ENCODE measurements at regions not wholly inside any gene's neighbourhood (a gene's known extent, or its start where the extent isn't known, plus 50 kb on each side); places are given as distances from the start of the nearest gene placed in this dataset.

DNA sequence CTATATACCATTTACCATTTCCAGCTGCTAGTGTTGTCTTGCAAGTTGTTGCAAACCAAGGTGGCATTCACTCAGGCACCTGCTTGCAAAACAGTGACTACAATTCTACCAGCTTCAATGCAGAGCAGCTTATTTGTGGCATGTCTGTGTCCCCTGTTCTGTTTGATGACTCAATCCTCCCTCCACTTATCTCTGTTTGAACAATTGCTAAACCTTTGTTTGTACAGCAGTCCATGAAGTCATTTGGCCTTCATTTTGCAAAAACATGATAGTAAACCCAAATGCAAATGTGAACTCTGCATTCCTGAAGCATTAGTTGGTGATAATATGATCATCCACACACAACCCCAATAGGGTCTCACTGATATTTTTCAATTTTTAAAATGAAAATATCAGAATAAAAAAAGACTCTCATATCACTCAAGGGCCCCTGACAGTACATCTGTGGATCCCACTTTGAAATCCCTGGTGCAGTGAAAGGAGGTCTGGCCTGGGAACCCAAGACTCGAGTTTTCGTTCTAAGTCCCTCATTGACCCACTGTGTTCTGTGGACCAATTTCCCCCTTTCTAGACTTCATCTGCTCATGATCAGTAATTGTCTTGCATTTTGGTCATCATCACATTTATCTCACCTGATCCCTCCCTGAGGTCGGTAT lies 425.4 kb downstream of the RPS24 start:
- TF ChIP-seq SUZ12 (IDR thresholded peaks at IDR 0.05; ENCODE audit: extremely low read depth, insufficient read depth, insufficient read length) (no peak), YY1 (IDR thresholded peaks at IDR 0.05; ENCODE audit: insufficient read depth, insufficient read length) (no peak), ZNF274 (IDR thresholded peaks at IDR 0.05; ENCODE audit: low read depth, low read length) (no peak)
- H3K36me3 ChIP-seq (ENCODE audit: insufficient read depth, insufficient read length, low read length), result no peaks in the 10 kb centered on the region
- no peak overlapping the region for H3K4me3 ChIP-seq (ENCODE audit: insufficient read length, low read depth)
- no peaks in the 10 kb centered on the region for H3K27me3 ChIP-seq (ENCODE audit: insufficient read depth, insufficient read length)
- H3K9me3 ChIP-seq (ENCODE audit: insufficient read depth, low read length), result no peaks in the 10 kb centered on the region
- DNase-seq (ENCODE audit: low read depth, low spot score), result no peak
- H3K4me1 ChIP-seq (ENCODE audit: insufficient read depth, insufficient read length), result peaks cover 4% of the 10 kb centered on the region
- no peak overlapping the region for H3K9ac ChIP-seq (ENCODE audit: insufficient read length, low read depth)

DNA sequence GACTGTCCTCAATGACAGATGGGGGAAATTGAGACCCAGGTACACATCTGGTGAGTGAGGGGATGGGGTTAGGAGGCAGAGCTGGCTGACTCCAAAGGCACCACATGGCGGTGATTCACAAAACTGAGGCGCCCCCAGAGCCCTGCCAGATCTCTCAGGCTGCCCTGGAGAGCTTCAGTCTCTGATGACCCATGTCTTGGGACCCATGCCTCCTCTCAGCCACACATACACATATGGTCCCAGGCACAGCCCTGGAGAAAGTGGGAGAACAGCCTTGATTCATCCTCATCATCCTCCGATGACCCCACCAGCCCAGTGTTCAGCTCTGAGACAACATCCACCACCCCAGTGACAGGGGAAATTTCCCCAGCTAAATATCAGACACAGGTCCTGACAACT lies 426.0 kb downstream of the RPS24 start:
- DNase-seq (ENCODE audit: low read depth, low spot score), result no peak
- Histone ChIP-seq H3K4me1 (ENCODE audit: insufficient read depth, insufficient read length) (peaks cover 4% of the 10 kb centered on the region), H3K27me3 (ENCODE audit: insufficient read depth, insufficient read length) (no peaks in the 10 kb centered on the region), H3K36me3 (ENCODE audit: insufficient read depth, insufficient read length, low read length) (no peaks in the 10 kb centered on the region), H3K4me3 (ENCODE audit: insufficient read length, low read depth) (no peak overlapping the region), H3K9me3 (ENCODE audit: insufficient read depth, low read length) (no peaks in the 10 kb centered on the region), H3K9ac (ENCODE audit: insufficient read length, low read depth) (no peak overlapping the region)
- TF ChIP-seq ZNF274 (IDR thresholded peaks at IDR 0.05; ENCODE audit: low read depth, low read length), result no peak
- no peak for TF ChIP-seq YY1 (IDR thresholded peaks at IDR 0.05; ENCODE audit: insufficient read depth, insufficient read length)
- TF ChIP-seq SUZ12 (IDR thresholded peaks at IDR 0.05; ENCODE audit: extremely low read depth, insufficient read depth, insufficient read length), result no peak

DNA sequence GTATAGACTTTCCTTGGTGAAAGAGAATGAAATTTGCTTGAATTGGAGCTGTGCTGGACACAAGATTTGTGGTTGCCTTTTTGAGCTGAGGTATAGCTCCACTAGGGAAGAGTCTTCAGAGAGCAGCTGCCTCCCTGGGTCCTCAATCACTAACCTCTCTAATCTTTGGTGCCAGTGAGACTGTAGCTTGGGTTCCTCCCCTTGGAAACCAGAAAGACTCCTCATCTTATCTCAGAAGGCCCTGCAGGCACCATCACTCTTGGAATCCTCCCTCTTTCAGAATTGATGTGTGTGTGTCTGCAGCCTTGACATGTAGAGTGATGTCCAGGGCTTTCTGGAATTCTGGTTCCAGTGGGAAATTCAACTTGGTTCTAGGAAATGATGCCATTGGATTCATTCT lies 426.5 kb downstream of the RPS24 start:
- TF ChIP-seq YY1 (IDR thresholded peaks at IDR 0.05; ENCODE audit: insufficient read depth, insufficient read length) (no peak), SUZ12 (IDR thresholded peaks at IDR 0.05; ENCODE audit: extremely low read depth, insufficient read depth, insufficient read length) (no peak), ZNF274 (IDR thresholded peaks at IDR 0.05; ENCODE audit: low read depth, low read length) (no peak)
- Histone ChIP-seq H3K9ac (ENCODE audit: insufficient read length, low read depth) (no peak overlapping the region), H3K4me1 (ENCODE audit: insufficient read depth, insufficient read length) (peaks cover 4% of the 10 kb centered on the region), H3K36me3 (ENCODE audit: insufficient read depth, insufficient read length, low read length) (no peaks in the 10 kb centered on the region), H3K9me3 (ENCODE audit: insufficient read depth, low read length) (no peaks in the 10 kb centered on the region), H3K4me3 (ENCODE audit: insufficient read length, low read depth) (no peak overlapping the region), H3K27me3 (ENCODE audit: insufficient read depth, insufficient read length) (no peaks in the 10 kb centered on the region)
- DNase-seq (ENCODE audit: low read depth, low spot score), result no peak

DNA sequence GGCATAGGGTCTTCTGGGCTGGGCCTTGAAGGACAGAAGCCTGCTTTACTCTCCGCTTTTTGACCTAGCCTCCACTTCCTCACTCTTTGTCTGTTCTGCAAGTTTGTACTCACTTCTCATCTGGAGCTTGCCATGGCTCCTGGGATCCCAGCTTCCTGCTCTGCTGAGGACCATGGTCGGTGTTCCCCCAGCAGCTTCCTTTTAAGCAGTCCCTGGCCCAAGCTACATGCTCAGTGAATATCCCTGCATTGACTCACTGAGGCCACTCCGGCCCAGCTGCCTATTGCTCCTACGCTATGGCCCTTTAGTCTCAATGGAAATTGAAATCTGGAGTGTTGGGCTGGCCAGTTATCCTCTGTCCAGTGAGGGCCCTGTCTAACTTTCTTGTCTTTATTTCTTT lies 427.7 kb downstream of the RPS24 start:
- Histone ChIP-seq H3K9me3 (ENCODE audit: insufficient read depth, low read length) (no peaks in the 10 kb centered on the region), H3K4me1 (ENCODE audit: insufficient read depth, insufficient read length) (peaks cover 6% of the 10 kb centered on the region), H3K36me3 (ENCODE audit: insufficient read depth, insufficient read length, low read length) (no peaks in the 10 kb centered on the region), H3K9ac (ENCODE audit: insufficient read length, low read depth) (no peak overlapping the region), H3K4me3 (ENCODE audit: insufficient read length, low read depth) (no peak overlapping the region), H3K27me3 (ENCODE audit: insufficient read depth, insufficient read length) (no peaks in the 10 kb centered on the region)
- DNase-seq (ENCODE audit: low read depth, low spot score), result no peak
- no peak for TF ChIP-seq ZNF274 (IDR thresholded peaks at IDR 0.05; ENCODE audit: low read depth, low read length)

DNA sequence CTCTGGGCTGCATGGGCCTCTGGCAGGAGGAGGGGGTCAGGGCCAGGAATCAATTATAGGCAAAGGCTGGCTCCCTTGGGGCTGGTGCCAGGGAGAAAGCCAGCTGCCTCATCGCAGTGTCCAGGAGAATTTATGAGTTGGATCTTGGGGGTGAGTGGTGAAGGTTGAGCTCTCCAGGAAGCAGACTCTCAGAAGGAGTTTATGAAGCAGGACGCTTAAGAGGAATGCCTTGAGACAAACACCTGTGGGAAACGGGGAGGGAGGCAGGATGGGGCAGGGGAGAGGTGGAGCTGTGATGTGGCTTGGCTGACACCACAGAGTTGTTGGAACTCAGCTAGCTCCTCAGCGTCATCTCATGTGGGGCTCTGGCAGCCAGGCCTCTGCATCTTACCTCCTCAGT lies 428.5 kb downstream of the RPS24 start:
- no peak for DNase-seq (ENCODE audit: low read depth, low spot score)
- H3K36me3 ChIP-seq (ENCODE audit: insufficient read depth, insufficient read length, low read length), result no peaks in the 10 kb centered on the region
- H3K4me3 ChIP-seq (ENCODE audit: insufficient read length, low read depth), result no peak overlapping the region
- H3K27me3 ChIP-seq (ENCODE audit: insufficient read depth, insufficient read length), result no peaks in the 10 kb centered on the region
- H3K9ac ChIP-seq (ENCODE audit: insufficient read length, low read depth), result no peak overlapping the region
- TF ChIP-seq YY1 (IDR thresholded peaks at IDR 0.05; ENCODE audit: insufficient read depth, insufficient read length) (no peak), SUZ12 (IDR thresholded peaks at IDR 0.05; ENCODE audit: extremely low read depth, insufficient read depth, insufficient read length) (no peak), ZNF274 (IDR thresholded peaks at IDR 0.05; ENCODE audit: low read depth, low read length) (no peak)
- no peaks in the 10 kb centered on the region for H3K9me3 ChIP-seq (ENCODE audit: insufficient read depth, low read length)
- H3K4me1 ChIP-seq (ENCODE audit: insufficient read depth, insufficient read length), result peaks cover 6% of the 10 kb centered on the region

DNA sequence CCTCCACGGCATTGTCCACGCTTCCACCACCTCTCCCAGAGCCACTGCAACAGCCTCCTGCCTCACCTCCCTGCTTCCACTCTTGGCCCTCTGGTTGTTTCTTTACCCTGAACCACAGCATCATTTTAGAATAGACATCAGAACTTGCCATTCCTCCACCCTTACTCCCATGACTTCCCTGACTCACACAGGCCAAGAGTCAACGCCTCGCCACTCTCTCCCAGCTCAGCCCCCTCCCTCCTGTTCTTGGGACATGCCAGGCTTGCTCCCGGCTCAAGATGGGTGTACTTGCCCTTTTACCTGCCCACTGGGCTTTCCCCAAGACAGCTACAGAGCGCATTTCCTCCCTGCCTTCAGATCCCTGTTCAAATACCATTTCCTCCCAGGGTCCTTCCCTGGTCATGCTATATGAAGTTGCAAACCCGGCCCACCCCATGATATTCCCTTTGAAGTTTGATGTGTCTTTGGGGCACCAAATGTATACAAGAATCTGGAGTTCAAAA lies 429.1 kb downstream of the RPS24 start:
- TF ChIP-seq YY1 (IDR thresholded peaks at IDR 0.05; ENCODE audit: insufficient read depth, insufficient read length), result no peak

DNA sequence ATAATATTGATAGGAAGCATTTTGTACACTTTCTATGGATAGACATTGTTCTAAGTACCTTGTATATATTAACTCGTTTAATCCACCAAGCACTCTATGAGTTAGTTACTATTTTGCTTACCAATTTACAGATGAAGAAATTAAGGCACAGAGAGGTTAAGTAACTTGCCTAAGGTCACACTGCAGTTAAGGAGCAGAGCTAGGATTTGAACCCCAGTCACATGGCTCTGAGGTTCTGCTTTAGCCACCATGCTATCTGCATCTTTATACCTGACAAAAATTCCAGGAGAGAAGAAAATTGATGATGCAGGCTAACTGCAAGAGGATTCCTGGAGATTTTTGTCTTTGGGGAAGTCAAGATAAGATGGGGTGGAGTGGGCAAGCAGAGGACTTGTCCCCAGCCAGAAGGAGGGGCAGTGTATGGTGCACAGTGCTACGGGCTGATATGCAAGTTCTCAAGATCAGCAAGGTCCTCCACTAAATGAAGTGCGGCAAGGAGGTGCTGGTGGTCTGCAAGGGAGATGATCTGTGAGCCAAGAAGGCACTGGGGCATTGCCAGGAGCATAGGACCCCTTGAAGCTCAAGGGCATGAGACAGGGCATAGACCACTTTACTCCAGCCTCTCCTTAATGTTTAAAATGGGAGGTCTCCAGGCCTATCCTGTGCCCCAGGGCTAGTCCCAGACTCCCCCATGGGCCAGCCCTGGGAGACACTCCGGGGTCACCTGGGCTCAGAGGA lies 430.6 kb downstream of the RPS24 start:
- H3K4me3 ChIP-seq (ENCODE audit: insufficient read length, low read depth), result no peak overlapping the region
- peaks cover 6% of the 10 kb centered on the region for H3K4me1 ChIP-seq (ENCODE audit: insufficient read depth, insufficient read length)
- H3K27me3 ChIP-seq (ENCODE audit: insufficient read depth, insufficient read length), result no peaks in the 10 kb centered on the region
- no peak for DNase-seq (ENCODE audit: low read depth, low spot score)
- no peak overlapping the region for H3K9ac ChIP-seq (ENCODE audit: insufficient read length, low read depth)
- no peaks in the 10 kb centered on the region for H3K36me3 ChIP-seq (ENCODE audit: insufficient read depth, insufficient read length, low read length)
- H3K9me3 ChIP-seq (ENCODE audit: insufficient read depth, low read length), result no peaks in the 10 kb centered on the region
- no peak for TF ChIP-seq YY1 (IDR thresholded peaks at IDR 0.05; ENCODE audit: insufficient read depth, insufficient read length)
- no peak for TF ChIP-seq ZNF274 (IDR thresholded peaks at IDR 0.05; ENCODE audit: low read depth, low read length)
- TF ChIP-seq SUZ12 (IDR thresholded peaks at IDR 0.05; ENCODE audit: extremely low read depth, insufficient read depth, insufficient read length), result no peak

More for the DNA sequence above, 429.1 kb downstream of the RPS24 start:
- no peaks in the 10 kb centered on the region for H3K9me3 ChIP-seq (ENCODE audit: insufficient read depth, low read length)
- H3K27me3 ChIP-seq (ENCODE audit: insufficient read depth, insufficient read length), result no peaks in the 10 kb centered on the region
- peaks cover 6% of the 10 kb centered on the region for H3K4me1 ChIP-seq (ENCODE audit: insufficient read depth, insufficient read length)
- no peaks in the 10 kb centered on the region for H3K36me3 ChIP-seq (ENCODE audit: insufficient read depth, insufficient read length, low read length)
- H3K4me3 ChIP-seq (ENCODE audit: insufficient read length, low read depth), result no peak overlapping the region
- DNase-seq (ENCODE audit: low read depth, low spot score), result no peak
- H3K9ac ChIP-seq (ENCODE audit: insufficient read length, low read depth), result no peak overlapping the region
